ENCODE measurements at regions not wholly inside any gene's neighbourhood (a gene's known extent, or its start where the extent isn't known, plus 50 kb on each side); places are given as distances from the start of the nearest gene placed in this dataset.

- no peak for DNase-seq (ENCODE audit: low read depth)
Observed at GRCh38 chr10:84798312-84798711, 469.9 kb downstream of the CCSER2 start.

- DNase-seq (ENCODE audit: low read depth): no peak
Observed at GRCh38 chr10:84801156-84801555, 472.8 kb downstream of the CCSER2 start.

- no peak for DNase-seq (ENCODE audit: low read depth)
Observed at GRCh38 chr10:84801916-84802315, 473.5 kb downstream of the CCSER2 start.

- DNase-seq (ENCODE audit: low read depth): no peak
Observed at GRCh38 chr10:84805149-84805548, 476.8 kb downstream of the CCSER2 start.

- no peak for DNase-seq (ENCODE audit: low read depth)
Observed at GRCh38 chr10:84811113-84811512, 482.7 kb downstream of the CCSER2 start.

- no peak for DNase-seq (ENCODE audit: low read depth)
Observed at GRCh38 chr10:84818961-84819360, 490.6 kb downstream of the CCSER2 start.

- DNase-seq (ENCODE audit: low read depth): no peak
Observed at GRCh38 chr10:84820120-84820519, 491.7 kb downstream of the CCSER2 start.

- no peak for DNase-seq (ENCODE audit: low read depth)
Observed at GRCh38 chr10:84820596-84820995, 492.2 kb downstream of the CCSER2 start.

GRCh38 chr10:84822931-84823630 lies 494.7 kb downstream of the CCSER2 start:
- DNase-seq (ENCODE audit: low read depth): no peak

GRCh38 chr10:84824525-84824924 lies 496.1 kb downstream of the CCSER2 start:
- DNase-seq (ENCODE audit: low read depth): no peak

- no peak for DNase-seq (ENCODE audit: low read depth)
Observed at GRCh38 chr10:84825330-84825729, 496.9 kb downstream of the CCSER2 start.

GRCh38 chr10:84826704-84827103 lies 498.3 kb downstream of the CCSER2 start:
- DNase-seq (ENCODE audit: low read depth): no peak

GRCh38 chr10:84829131-84829530 lies 500.7 kb downstream of the CCSER2 start:
- no peak for DNase-seq (ENCODE audit: low read depth)

GRCh38 chr10:84837041-84837812 lies 508.8 kb downstream of the CCSER2 start:
- DNase-seq (ENCODE audit: low read depth): no peak

- no peak for DNase-seq (ENCODE audit: low read depth)
Observed at GRCh38 chr10:84837877-84838276, 509.5 kb downstream of the CCSER2 start.

- DNase-seq (ENCODE audit: low read depth): no peak
Observed at GRCh38 chr10:84838851-84839250, 510.5 kb downstream of the CCSER2 start.

GRCh38 chr10:84842593-84842992 lies 514.2 kb downstream of the CCSER2 start:
- no peak for DNase-seq (ENCODE audit: low read depth)

GRCh38 chr10:84844461-84844860 lies 516.1 kb downstream of the CCSER2 start:
- no peak for DNase-seq (ENCODE audit: low read depth)

GRCh38 chr10:84845628-84846261 lies 517.4 kb downstream of the CCSER2 start:
- DNase-seq (ENCODE audit: low read depth): no peak

GRCh38 chr10:84846658-84847316 lies 518.4 kb downstream of the CCSER2 start:
- no peak for DNase-seq (ENCODE audit: low read depth)

- no peak for DNase-seq (ENCODE audit: low read depth)
Observed at GRCh38 chr10:84848967-84849366, 520.6 kb downstream of the CCSER2 start.

- DNase-seq (ENCODE audit: low read depth): no peak
Observed at GRCh38 chr10:84850826-84851225, 522.4 kb downstream of the CCSER2 start.

- no peak for DNase-seq (ENCODE audit: low read depth)
Observed at GRCh38 chr10:84854439-84854838, 526.0 kb downstream of the CCSER2 start.

All from stimulated activated CD8-positive, alpha-beta memory T cell treated with anti-CD3 and anti-CD28 coated beads, Interleukin-4, amount 100 ng/mL, for 24 hours (primary cell).